NB4 (cell line): ENCODE measurements at regions not wholly inside any gene's neighbourhood (a gene's known extent, or its start where the extent isn't known, plus 50 kb on each side); places are given as distances from the start of the nearest gene placed in this dataset.

Source experiments
- DNase-seq: peaks from one replicate; pipeline ENCODE4 v3.0.0; 2010; ENCODE audit warnings: low read depth
- H3K4me3 ChIP-seq: one replicate; pipeline ENCODE4 v1.5.1; 2011; ENCODE audit warnings: mild to moderate bottlenecking, low read depth, low read length, moderate library complexity
- MYC ChIP-seq: IDR thresholded peaks from 2 replicates; pipeline ENCODE4 v1.6.1; 2011; ENCODE audit warnings: low read depth, low read length
- POLR2A ChIP-seq: IDR thresholded peaks from 2 replicates; pipeline ENCODE4 v1.6.1; 2011; ENCODE audit warnings: mild to moderate bottlenecking; ENCODE audit not compliant: insufficient read length; ENCODE audit errors: extremely low read depth
- TF ChIP-seq, protein P1 (sequence below): IDR thresholded peaks from 2 replicates; pipeline ENCODE4 v1.6.1; 2011; ENCODE audit warnings: low read depth, low read length
- TF ChIP-seq, protein P2 (sequence below): IDR thresholded peaks from one replicate; pipeline ENCODE4 v1.5.1; 2012; ENCODE audit warnings: low read depth, low read length

DNA sequence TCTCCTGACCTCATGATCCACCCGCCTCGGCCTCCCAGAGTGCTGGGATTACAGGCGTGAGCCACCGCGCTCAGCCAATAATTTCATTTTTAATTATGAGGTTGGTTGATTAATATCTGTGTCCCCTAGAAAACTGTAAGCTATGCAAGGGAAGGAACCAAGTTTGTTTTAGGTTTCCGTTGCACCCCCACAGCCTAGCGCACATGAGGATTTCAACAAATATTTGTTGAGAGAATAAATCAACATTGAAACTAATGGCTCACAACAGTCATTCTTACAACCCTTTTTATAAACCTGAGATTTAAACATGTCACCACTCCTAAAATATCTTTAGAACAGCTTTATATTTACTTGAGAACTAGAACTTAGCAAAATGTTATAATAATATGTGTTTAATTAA, 114.0 kb upstream of the CARMIL1 start:
- no peak for DNase-seq
- no peak overlapping the region for H3K4me3 ChIP-seq
- TF ChIP-seq, protein P1, sequence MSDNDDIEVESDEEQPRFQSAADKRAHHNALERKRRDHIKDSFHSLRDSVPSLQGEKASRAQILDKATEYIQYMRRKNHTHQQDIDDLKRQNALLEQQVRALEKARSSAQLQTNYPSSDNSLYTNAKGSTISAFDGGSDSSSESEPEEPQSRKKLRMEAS = no peak
- TF ChIP-seq MYC (no peak), POLR2A (no peak)
- TF ChIP-seq, protein P2, sequence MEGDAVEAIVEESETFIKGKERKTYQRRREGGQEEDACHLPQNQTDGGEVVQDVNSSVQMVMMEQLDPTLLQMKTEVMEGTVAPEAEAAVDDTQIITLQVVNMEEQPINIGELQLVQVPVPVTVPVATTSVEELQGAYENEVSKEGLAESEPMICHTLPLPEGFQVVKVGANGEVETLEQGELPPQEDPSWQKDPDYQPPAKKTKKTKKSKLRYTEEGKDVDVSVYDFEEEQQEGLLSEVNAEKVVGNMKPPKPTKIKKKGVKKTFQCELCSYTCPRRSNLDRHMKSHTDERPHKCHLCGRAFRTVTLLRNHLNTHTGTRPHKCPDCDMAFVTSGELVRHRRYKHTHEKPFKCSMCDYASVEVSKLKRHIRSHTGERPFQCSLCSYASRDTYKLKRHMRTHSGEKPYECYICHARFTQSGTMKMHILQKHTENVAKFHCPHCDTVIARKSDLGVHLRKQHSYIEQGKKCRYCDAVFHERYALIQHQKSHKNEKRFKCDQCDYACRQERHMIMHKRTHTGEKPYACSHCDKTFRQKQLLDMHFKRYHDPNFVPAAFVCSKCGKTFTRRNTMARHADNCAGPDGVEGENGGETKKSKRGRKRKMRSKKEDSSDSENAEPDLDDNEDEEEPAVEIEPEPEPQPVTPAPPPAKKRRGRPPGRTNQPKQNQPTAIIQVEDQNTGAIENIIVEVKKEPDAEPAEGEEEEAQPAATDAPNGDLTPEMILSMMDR = no peak

DNA sequence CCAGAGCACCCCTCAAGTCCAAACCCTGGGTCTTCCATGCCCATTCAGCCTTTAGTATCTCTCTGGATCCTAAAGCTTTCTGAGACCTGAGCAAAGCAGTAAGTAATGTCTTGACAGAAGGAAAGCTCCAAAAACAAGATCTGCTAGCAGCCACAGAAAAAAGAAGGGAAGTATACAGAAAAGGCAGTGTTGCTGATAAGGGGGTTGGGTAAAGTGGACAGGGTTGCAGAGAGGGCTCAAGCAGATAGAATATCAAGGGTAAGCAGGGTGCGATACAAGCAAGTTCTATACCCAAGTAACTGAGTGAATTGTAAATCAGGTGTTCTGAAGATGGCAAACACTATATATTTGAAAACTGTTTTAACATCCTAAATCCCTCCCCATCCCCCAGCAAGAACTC, 113.4 kb upstream of the CARMIL1 start:
- TF ChIP-seq, protein P1 = no peak
- TF ChIP-seq MYC = no peak
- no peak for DNase-seq
- no peak overlapping the region for H3K4me3 ChIP-seq

DNA sequence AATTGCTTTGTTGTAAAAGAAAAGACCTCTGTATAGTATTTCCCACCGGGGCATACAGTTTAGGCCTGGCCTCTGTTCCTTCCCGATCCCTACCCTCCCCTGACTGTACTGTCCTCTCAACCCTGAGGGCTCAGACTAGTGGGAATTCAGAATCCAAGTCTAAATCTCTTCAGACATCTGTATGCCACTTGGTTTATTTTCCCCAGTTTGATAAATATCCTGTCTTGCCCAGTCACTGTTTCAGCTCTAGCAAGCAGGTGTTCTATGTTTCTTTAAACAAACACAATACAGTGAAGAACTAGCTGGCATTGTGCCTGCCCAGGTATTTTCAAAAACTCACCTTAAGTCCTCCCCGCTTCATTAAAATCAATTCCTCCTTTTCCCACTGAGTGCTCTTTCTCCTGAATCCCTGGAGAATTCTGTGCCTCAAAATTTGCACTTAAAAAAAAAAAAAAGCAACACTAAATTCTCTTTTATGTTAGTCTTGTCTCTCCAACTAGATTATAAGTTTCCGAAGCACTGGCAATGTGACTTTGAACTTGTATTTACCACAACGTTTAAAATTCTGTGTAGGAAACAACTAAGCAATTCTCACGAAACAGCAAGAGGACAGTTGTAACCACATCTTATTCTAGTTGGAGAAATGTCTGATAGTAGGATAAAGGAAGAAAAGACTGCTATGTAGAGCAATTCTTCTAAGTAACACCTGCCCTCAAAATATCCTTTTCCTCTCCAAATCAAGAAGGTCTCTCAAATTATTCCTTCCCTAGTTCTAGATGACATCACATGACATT, 112.0 kb upstream of the CARMIL1 start:
- H3K4me3 ChIP-seq = no peak overlapping the region
- TF ChIP-seq POLR2A = no peak
- TF ChIP-seq MYC = no peak
- TF ChIP-seq, protein P2 = no peak
- TF ChIP-seq, protein P1 = no peak
- DNase-seq = no peak

DNA sequence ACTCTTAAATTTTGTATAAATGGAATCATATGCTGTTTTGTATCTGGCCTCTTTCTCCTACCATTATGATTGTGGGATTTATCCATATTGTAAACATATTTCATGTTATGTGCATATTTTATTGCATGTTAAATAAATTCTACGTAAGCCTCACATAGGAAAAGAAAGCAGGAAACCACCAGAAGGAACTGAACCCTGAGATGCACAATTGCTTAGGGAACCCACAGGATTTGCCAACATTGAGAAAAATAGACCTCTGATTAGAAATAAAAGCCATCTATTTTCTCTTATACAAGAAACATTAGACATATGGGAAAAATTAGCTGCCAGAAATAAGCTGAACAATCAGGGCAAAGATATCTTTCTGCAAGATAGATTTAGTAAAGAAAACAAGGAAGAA, 111.2 kb upstream of the CARMIL1 start:
- no peak overlapping the region for H3K4me3 ChIP-seq
- TF ChIP-seq, protein P2 = no peak
- TF ChIP-seq, protein P1 = no peak
- TF ChIP-seq MYC (no peak), POLR2A (no peak)
- no peak for DNase-seq

DNA sequence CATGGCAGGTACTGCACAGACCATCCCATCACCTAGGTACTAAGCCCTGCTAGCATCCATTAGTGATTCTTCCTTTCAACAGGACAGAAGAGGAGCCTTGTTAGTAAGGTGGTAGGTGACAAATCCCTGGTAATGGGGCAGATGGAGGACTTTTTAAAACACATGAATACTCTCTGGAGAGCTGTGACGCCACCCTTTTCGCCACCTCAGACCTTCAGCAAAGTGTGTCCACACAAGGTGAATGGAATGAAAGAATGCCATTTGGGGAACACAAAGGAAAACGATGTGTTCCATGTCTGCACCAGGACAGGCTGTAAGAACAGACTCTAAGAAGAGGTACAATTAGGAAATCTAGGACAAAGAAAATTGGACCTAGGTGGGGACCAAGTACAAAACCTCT, 110.5 kb upstream of the CARMIL1 start:
- TF ChIP-seq, protein P1 = no peak
- TF ChIP-seq, protein P2 = no peak
- TF ChIP-seq MYC (no peak), POLR2A (no peak)
- no peak overlapping the region for H3K4me3 ChIP-seq
- no peak for DNase-seq

DNA sequence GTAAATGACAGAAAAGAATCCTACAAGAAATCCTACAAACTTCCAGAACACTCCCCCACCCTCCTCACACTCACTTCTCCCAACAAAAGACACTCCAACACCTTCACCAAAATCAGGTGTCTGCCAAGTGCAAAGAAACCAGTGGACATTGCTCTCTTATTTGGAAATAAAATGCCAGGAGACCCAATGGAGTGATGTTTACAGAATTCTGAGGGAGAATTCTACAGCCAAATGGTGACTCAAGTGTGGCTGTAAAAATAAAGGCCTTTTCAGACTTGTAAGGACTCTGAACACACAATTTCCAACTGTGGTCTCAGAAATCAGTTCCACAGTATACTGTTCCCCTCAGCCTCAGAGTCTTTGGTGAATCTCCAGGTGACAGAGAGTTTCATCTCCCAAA, 109.6 kb upstream of the CARMIL1 start:
- H3K4me3 ChIP-seq = no peak overlapping the region
- TF ChIP-seq, protein P1 = no peak
- no peak for TF ChIP-seq MYC
- DNase-seq = no peak
